ENCODE measurements at regions not wholly inside any gene's neighbourhood (a gene's known extent, or its start where the extent isn't known, plus 50 kb on each side); places are given as distances from the start of the nearest gene placed in this dataset.

GRCh38 chr10:44045020-44045419 lies 339.9 kb downstream of the CXCL12 start:
- H3K4me3 ChIP-seq: no peak overlapping the region
- H3K9me3 ChIP-seq: no peaks in the 10 kb centered on the region
- no peak for DNase-seq
- in situ Hi-C loops (cut with MboI; ENCODE audit: low pct_ligation_motif_present in 1 of 4, low pct_unique_long_range_greater_than_20kb in 1 of 4, low sequenced_read_pairs in 3 of 4): loop anchor here in 2 of 4 donors (25.0 kb wide), 2 partner anchors 358 to 817 kb away; no protein-coding TSS in a partner anchor
- H3K27ac ChIP-seq: peak overlapping the region in 3 of 4 donors; percentile 26 to 45 (median 29)
- TF ChIP-seq EP300 (IDR thresholded peaks at IDR 0.05; ENCODE audit: low read depth): no peak
- TF ChIP-seq CTCF (IDR thresholded peaks at IDR 0.05): no peak
- no peak for TF ChIP-seq POLR2AphosphoS5 (IDR thresholded peaks at IDR 0.05)
- no peak for TF ChIP-seq POLR2A (IDR thresholded peaks at IDR 0.05)
- H3K36me3 ChIP-seq: no peaks in the 10 kb centered on the region
- peaks cover 9 to 17% (median 11%) of the 10 kb centered on the region in 4 donors for H3K4me1 ChIP-seq
- WGBS, 2 donors (ENCODE audit: low coverage in 1 of 2): 70% methylated on average over 6 of the region's 6 CpGs; no CpG with 5 or more reads in 1 of the 2 donors
- intact Hi-C loops (cut with DNase I; ENCODE audit: low total_unique reads): no loop called here
- H3K27me3 ChIP-seq: no peaks in the 10 kb centered on the region

GRCh38 chr10:44044549-44044948 lies 340.3 kb downstream of the CXCL12 start:
- H3K4me3 ChIP-seq: no peak overlapping the region
- H3K27ac ChIP-seq: peak overlapping the region in 3 of 4 donors; percentile 26 to 45 (median 29)
- DNase-seq: no peak
- H3K27me3 ChIP-seq: no peaks in the 10 kb centered on the region
- in situ Hi-C loops (cut with MboI; ENCODE audit: low pct_ligation_motif_present in 1 of 4, low pct_unique_long_range_greater_than_20kb in 1 of 4, low sequenced_read_pairs in 3 of 4) (loop anchor here in 2 of 4 donors (25.0 kb wide), 2 partner anchors 357 to 818 kb away; no protein-coding TSS in a partner anchor), intact Hi-C loops (cut with DNase I; ENCODE audit: low total_unique reads) (no loop called here)
- TF ChIP-seq CTCF (IDR thresholded peaks at IDR 0.05) (no peak), POLR2A (IDR thresholded peaks at IDR 0.05) (no peak), EP300 (IDR thresholded peaks at IDR 0.05; ENCODE audit: low read depth) (no peak), POLR2AphosphoS5 (IDR thresholded peaks at IDR 0.05) (no peak)
- H3K9me3 ChIP-seq: no peaks in the 10 kb centered on the region
- no peaks in the 10 kb centered on the region for H3K36me3 ChIP-seq
- 84% methylated on average over 10 of the region's 10 CpGs; no CpG with 5 or more reads in 1 of the 2 donors for WGBS, 2 donors (ENCODE audit: low coverage in 1 of 2)
- H3K4me1 ChIP-seq: peaks cover 9 to 17% (median 11%) of the 10 kb centered on the region in 4 donors

- H3K4me3 ChIP-seq: no peak overlapping the region
- TF ChIP-seq POLR2A (IDR thresholded peaks at IDR 0.05) (no peak), CTCF (IDR thresholded peaks at IDR 0.05) (no peak), EP300 (IDR thresholded peaks at IDR 0.05; ENCODE audit: low read depth) (no peak), POLR2AphosphoS5 (IDR thresholded peaks at IDR 0.05) (no peak)
- in situ Hi-C loops (cut with MboI; ENCODE audit: low pct_ligation_motif_present in 1 of 4, low pct_unique_long_range_greater_than_20kb in 1 of 4, low sequenced_read_pairs in 3 of 4): loop anchor here in 2 of 4 donors (25.0 kb wide), 2 partner anchors 357 to 818 kb away; no protein-coding TSS in a partner anchor
- whole genome bisulfite sequencing, 2 donors (ENCODE audit: low coverage in 1 of 2): 84 to 92% methylated on average over 9 to 14 of the region's 14 CpGs
- H3K9me3 ChIP-seq: no peaks in the 10 kb centered on the region
- no peak for DNase-seq
- H3K27me3 ChIP-seq: no peaks in the 10 kb centered on the region
- H3K4me1 ChIP-seq: peaks cover 9 to 17% (median 11%) of the 10 kb centered on the region in 4 donors
- no peak overlapping the region for H3K27ac ChIP-seq
- no peaks in the 10 kb centered on the region for H3K36me3 ChIP-seq
- intact Hi-C loops (cut with DNase I; ENCODE audit: low total_unique reads): no loop called here
Observed at GRCh38 chr10:44043646-44044375, 341.1 kb downstream of the CXCL12 start.

GRCh38 chr10:44042926-44043602 lies 341.8 kb downstream of the CXCL12 start:
- H3K9me3 ChIP-seq: no peaks in the 10 kb centered on the region
- intact Hi-C loops (cut with DNase I; ENCODE audit: low total_unique reads): no loop called here
- in situ Hi-C loops (cut with MboI; ENCODE audit: low pct_ligation_motif_present in 1 of 4, low pct_unique_long_range_greater_than_20kb in 1 of 4, low sequenced_read_pairs in 3 of 4): loop anchor here in 2 of 4 donors (25.0 kb wide), 2 partner anchors 356 to 819 kb away; no protein-coding TSS in a partner anchor
- TF ChIP-seq CTCF (IDR thresholded peaks at IDR 0.05): no peak
- no peak for TF ChIP-seq EP300 (IDR thresholded peaks at IDR 0.05; ENCODE audit: low read depth)
- DNase-seq: no peak
- H3K27ac ChIP-seq: no peak overlapping the region
- H3K4me1 ChIP-seq: peaks cover 9 to 17% (median 11%) of the 10 kb centered on the region in 4 donors
- WGBS, 2 donors (ENCODE audit: low coverage in 1 of 2): 83 to 93% methylated on average over 3 to 9 of the region's 9 CpGs
- H3K4me3 ChIP-seq: no peak overlapping the region
- no peaks in the 10 kb centered on the region for H3K36me3 ChIP-seq
- no peaks in the 10 kb centered on the region for H3K27me3 ChIP-seq

Data from transverse colon (tissue), 4 donors.